Activated CD4-positive, alpha-beta T cell treated with anti-CD3 and anti-CD28 coated beads for 48 hours (primary cell): ENCODE measurements at regions not wholly inside any gene's neighbourhood (a gene's known extent, or its start where the extent isn't known, plus 50 kb on each side); places are given as distances from the start of the nearest gene placed in this dataset.
"Not testable (repeated sequence)": the region's sequence is repeated elsewhere in the genome, so short reads cannot be mapped to it uniquely, and the experiment has no call there.

Experiments used
- DNase-seq: peaks from one replicate; pipeline ENCODE4 v3.0.0-alpha.2; 2020

GRCh38 chr11:97033178-97033577, 643.4 kb downstream of the JRKL start:
- no peak for DNase-seq

- no peak for DNase-seq
Measured at GRCh38 chr11:97048481-97048880, 658.7 kb downstream of the JRKL start.

- DNase-seq: no peak
Measured at GRCh38 chr11:97060184-97060583, 670.4 kb downstream of the JRKL start.

- no peak for DNase-seq
Measured at GRCh38 chr11:97069160-97069559, 679.3 kb downstream of the JRKL start.

- no peak for DNase-seq
Measured at GRCh38 chr11:97072420-97072819, 682.6 kb downstream of the JRKL start.

- DNase-seq: not testable (repeated sequence)
Measured at GRCh38 chr11:97076666-97077065, 686.9 kb downstream of the JRKL start.

GRCh38 chr11:97078443-97078842, 688.6 kb downstream of the JRKL start:
- no peak for DNase-seq

- DNase-seq: no peak
Measured at GRCh38 chr11:97079244-97079643, 689.4 kb downstream of the JRKL start.

- no peak for DNase-seq
Measured at GRCh38 chr11:97087419-97087818, 697.6 kb downstream of the JRKL start.

GRCh38 chr11:97092823-97093222, 703.0 kb downstream of the JRKL start:
- DNase-seq: no peak

- DNase-seq: not testable (repeated sequence)
Measured at GRCh38 chr11:97102180-97102579, 712.4 kb downstream of the JRKL start.

GRCh38 chr11:97107604-97108003, 717.8 kb downstream of the JRKL start:
- DNase-seq: no peak

GRCh38 chr11:97109078-97109477, 719.3 kb downstream of the JRKL start:
- no peak for DNase-seq

- DNase-seq: no peak
Measured at GRCh38 chr11:97110376-97110775, 720.6 kb downstream of the JRKL start.

- DNase-seq: no peak
Measured at GRCh38 chr11:97111559-97111958, 721.7 kb downstream of the JRKL start.

- DNase-seq: no peak
Measured at GRCh38 chr11:97118614-97119200, 728.9 kb downstream of the JRKL start.

- DNase-seq: no peak
Measured at GRCh38 chr11:97123237-97123636, 733.4 kb downstream of the JRKL start.

- no peak for DNase-seq
Measured at GRCh38 chr11:97136067-97136466, 746.3 kb downstream of the JRKL start.

- DNase-seq: no peak
Measured at GRCh38 chr11:97140885-97141494, 751.2 kb downstream of the JRKL start.

- DNase-seq: no peak
Measured at GRCh38 chr11:97143463-97143862, 753.6 kb downstream of the JRKL start.

- DNase-seq: no peak
Measured at GRCh38 chr11:97149741-97150140, 759.9 kb downstream of the JRKL start.

GRCh38 chr11:97157221-97157740, 767.5 kb downstream of the JRKL start:
- no peak for DNase-seq

- DNase-seq: no peak
Measured at GRCh38 chr11:97158243-97158642, 768.4 kb downstream of the JRKL start.

- no peak for DNase-seq
Measured at GRCh38 chr11:97163631-97164191, 773.9 kb downstream of the JRKL start.
